Pons (tissue), 1 donor: ENCODE measurements at regions not wholly inside any gene's neighbourhood (a gene's known extent, or its start where the extent isn't known, plus 50 kb on each side); places are given as distances from the start of the nearest gene placed in this dataset.
"Not testable (repeated sequence)": the region's sequence is repeated elsewhere in the genome, so short reads cannot be mapped to it uniquely, and the experiment has no call there.

Experiments used
- DNase-seq: peaks from one replicate; pipeline ENCODE4 v3.0.0-alpha.2; 2016; ENCODE audit warnings: low spot score

GRCh38 chr10:46749003-46749402, 162.2 kb upstream of the PTPN20 start:
- not testable (repeated sequence) for DNase-seq

- peak; percentile 34 for DNase-seq
Measured at GRCh38 chr10:46749470-46749869, 161.8 kb upstream of the PTPN20 start.

GRCh38 chr10:46753763-46754162, 157.5 kb upstream of the PTPN20 start:
- not testable (repeated sequence) for DNase-seq

GRCh38 chr10:46761471-46761870, 149.8 kb upstream of the PTPN20 start:
- DNase-seq: not testable (repeated sequence)

- DNase-seq: not testable (repeated sequence)
Measured at GRCh38 chr10:46768515-46769291, 142.5 kb upstream of the PTPN20 start.

GRCh38 chr10:46773178-46773896, 137.9 kb upstream of the PTPN20 start:
- not testable (repeated sequence) for DNase-seq

- not testable (repeated sequence) for DNase-seq
Measured at GRCh38 chr10:46773897-46774236, 137.4 kb upstream of the PTPN20 start.

- not testable (repeated sequence) for DNase-seq
Measured at GRCh38 chr10:46774366-46774765, 136.9 kb upstream of the PTPN20 start.

- DNase-seq: not testable (repeated sequence)
Measured at GRCh38 chr10:46774945-46775667, 136.1 kb upstream of the PTPN20 start.

GRCh38 chr10:46775668-46776059, 135.6 kb upstream of the PTPN20 start:
- DNase-seq: not testable (repeated sequence)

- not testable (repeated sequence) for DNase-seq
Measured at GRCh38 chr10:46779571-46779970, 131.7 kb upstream of the PTPN20 start.

- DNase-seq: not testable (repeated sequence)
Measured at GRCh38 chr10:46780164-46780563, 131.1 kb upstream of the PTPN20 start.

GRCh38 chr10:46781001-46781400, 130.2 kb upstream of the PTPN20 start:
- DNase-seq: not testable (repeated sequence)

- DNase-seq: not testable (repeated sequence)
Measured at GRCh38 chr10:46782001-46782874, 129.0 kb upstream of the PTPN20 start.

GRCh38 chr10:46784665-46785064, 126.6 kb upstream of the PTPN20 start:
- DNase-seq: not testable (repeated sequence)

- not testable (repeated sequence) for DNase-seq
Measured at GRCh38 chr10:46786125-46786517, 125.1 kb upstream of the PTPN20 start.

GRCh38 chr10:46786518-46787320, 124.5 kb upstream of the PTPN20 start:
- peak; percentile 66 for DNase-seq

- peak; percentile 89 for DNase-seq
Measured at GRCh38 chr10:46787321-46787615, 124.0 kb upstream of the PTPN20 start.

GRCh38 chr10:46792657-46793357, 118.4 kb upstream of the PTPN20 start:
- not testable (repeated sequence) for DNase-seq

GRCh38 chr10:46796351-46796750, 114.9 kb upstream of the PTPN20 start:
- DNase-seq: peak; percentile 2
